Activated T-cell treated with anti-CD3 and anti-CD28 coated beads, Interleukin-2, amount 50 U/mL, for 72 hours (primary cell): ENCODE measurements at regions not wholly inside any gene's neighbourhood (a gene's known extent, or its start where the extent isn't known, plus 50 kb on each side); places are given as distances from the start of the nearest gene placed in this dataset.

ENCODE experiments used
- ATAC-seq, 2 donors: fragments of 150-1000 bp; cut with Tn5 transposase; replicated peaks in 1 of 2; 2 replicates each; pipeline ENCODE4 v1.10.0; 2021; ENCODE audit warnings: moderate library complexity in 2 of 2, mild to moderate bottlenecking in 1 of 2
- DNase-seq, 2 donors: peaks; one replicate each; pipeline ENCODE4 v3.0.0; 2021 to 2022; ENCODE audit warnings: mixed read lengths in 1 of 2
- H3K27ac Mint-ChIP-seq: one replicate; pipeline ENCODE4 v1.8.0; 2022; ENCODE audit warnings: mild to moderate bottlenecking, moderate library complexity, mixed read lengths
- H3K27me3 Mint-ChIP-seq: one replicate; pipeline ENCODE4 v1.8.0; 2022; ENCODE audit warnings: low read depth, mixed read lengths
- H3K36me3 Mint-ChIP-seq, 2 donors: one replicate each; pipeline ENCODE4 v1.8.0; 2022; ENCODE audit warnings: mixed read lengths in 2 of 2, mild to moderate bottlenecking in 1 of 2; ENCODE audit not compliant: insufficient read depth in 2 of 2
- H3K4me1 Mint-ChIP-seq: one replicate; pipeline ENCODE4 v1.8.0; 2022; ENCODE audit warnings: low read depth, mixed read lengths
- H3K4me3 Mint-ChIP-seq, 2 donors: one replicate each; pipeline ENCODE4 v1.8.0; 2022; ENCODE audit warnings: mild to moderate bottlenecking in 2 of 2, mixed read lengths in 2 of 2, moderate library complexity in 2 of 2
- H3K9me3 Mint-ChIP-seq, 2 donors: one replicate each; pipeline ENCODE4 v1.8.0; 2022; ENCODE audit warnings: mixed read lengths in 2 of 2

DNA sequence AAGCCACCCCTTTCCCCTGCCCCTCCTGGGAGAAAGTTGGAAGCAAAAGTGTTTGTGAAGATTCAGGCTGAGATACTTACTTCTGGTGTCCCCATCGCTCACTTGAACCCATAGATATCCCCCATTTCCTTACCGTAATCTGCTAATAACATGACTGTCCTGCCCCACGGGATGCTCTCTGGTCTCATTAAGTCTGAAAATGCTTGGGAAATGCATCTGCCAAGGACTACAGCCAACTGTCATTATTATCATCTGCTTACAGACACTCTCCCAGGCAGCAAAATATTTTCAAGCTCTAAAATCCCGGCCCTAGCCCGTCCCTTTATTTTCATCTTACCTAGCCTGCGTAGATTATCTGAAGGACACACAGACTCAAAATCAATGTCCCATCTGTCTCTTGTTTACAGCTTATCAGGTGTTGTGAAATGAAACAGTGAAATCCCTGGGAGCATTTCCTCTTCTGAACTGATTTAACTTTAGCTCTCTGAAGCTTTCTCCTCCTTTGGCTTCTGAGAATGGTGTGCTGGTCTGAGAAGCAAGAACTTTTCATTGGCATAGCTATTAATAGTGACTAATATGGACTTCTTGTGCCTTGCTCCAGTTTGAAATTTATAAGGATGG, 126.9 kb upstream of the OSMR start:
- DNase-seq (no peak), ATAC-seq (no peak)
- H3K27me3 Mint-ChIP-seq = peaks cover 25% of the 10 kb centered on the region
- H3K9me3 Mint-ChIP-seq = no peaks in the 10 kb centered on the region
- H3K27ac Mint-ChIP-seq = no peak overlapping the region
- H3K4me3 Mint-ChIP-seq = no peak overlapping the region
- no peaks in the 10 kb centered on the region for H3K36me3 Mint-ChIP-seq
- peaks cover 8% of the 10 kb centered on the region for H3K4me1 Mint-ChIP-seq

DNA sequence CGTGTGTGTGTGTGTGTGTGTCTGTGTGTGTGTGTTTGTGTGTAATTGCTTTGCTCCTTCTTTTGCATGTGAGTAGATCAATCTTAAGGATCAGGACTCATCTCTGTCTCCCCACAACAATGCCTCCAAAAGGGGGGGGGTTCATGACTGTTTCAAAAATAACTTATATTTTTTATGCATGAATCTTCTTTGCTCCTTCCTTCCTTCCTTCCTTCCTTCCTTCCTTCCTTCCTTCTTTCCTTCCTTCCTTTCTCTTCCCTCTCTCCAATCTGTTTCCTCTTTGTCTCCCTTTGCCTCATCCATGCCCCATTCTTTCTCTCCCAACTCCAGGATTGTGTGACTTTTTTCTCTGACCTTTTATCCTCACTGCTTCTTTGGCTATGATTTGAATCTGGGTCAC, 126.4 kb upstream of the OSMR start:
- DNase-seq (no peak), ATAC-seq (no peak)
- H3K4me3 Mint-ChIP-seq = no peak overlapping the region
- H3K27ac Mint-ChIP-seq = no peak overlapping the region
- H3K9me3 Mint-ChIP-seq = no peaks in the 10 kb centered on the region
- peaks cover 8% of the 10 kb centered on the region for H3K4me1 Mint-ChIP-seq
- H3K36me3 Mint-ChIP-seq = no peaks in the 10 kb centered on the region
- H3K27me3 Mint-ChIP-seq = peaks cover 25% of the 10 kb centered on the region

DNA sequence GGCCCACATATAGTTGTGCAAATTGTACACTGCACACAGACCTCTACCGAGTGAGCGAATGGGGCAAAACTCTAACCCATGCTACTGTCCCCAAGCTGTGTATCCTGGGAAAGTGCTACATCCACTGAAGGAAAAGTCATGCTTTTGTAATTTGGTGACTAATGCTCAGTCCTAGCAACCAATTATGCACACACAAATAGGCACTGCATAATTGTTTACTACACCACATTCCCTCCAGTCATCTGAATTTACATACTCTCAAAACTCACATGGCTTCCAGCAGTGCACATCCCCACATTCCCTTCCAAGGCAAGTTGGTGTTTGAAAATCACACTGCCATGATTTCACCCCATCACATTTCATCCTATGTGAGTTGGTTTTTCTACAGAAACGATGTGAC, 125.9 kb upstream of the OSMR start:
- Mint-ChIP-seq H3K27me3 (peaks cover 25% of the 10 kb centered on the region), H3K27ac (no peak overlapping the region), H3K9me3 (no peaks in the 10 kb centered on the region), H3K4me1 (peaks cover 8% of the 10 kb centered on the region), H3K36me3 (no peaks in the 10 kb centered on the region), H3K4me3 (no peak overlapping the region)
- no peak for ATAC-seq
- DNase-seq = no peak

DNA sequence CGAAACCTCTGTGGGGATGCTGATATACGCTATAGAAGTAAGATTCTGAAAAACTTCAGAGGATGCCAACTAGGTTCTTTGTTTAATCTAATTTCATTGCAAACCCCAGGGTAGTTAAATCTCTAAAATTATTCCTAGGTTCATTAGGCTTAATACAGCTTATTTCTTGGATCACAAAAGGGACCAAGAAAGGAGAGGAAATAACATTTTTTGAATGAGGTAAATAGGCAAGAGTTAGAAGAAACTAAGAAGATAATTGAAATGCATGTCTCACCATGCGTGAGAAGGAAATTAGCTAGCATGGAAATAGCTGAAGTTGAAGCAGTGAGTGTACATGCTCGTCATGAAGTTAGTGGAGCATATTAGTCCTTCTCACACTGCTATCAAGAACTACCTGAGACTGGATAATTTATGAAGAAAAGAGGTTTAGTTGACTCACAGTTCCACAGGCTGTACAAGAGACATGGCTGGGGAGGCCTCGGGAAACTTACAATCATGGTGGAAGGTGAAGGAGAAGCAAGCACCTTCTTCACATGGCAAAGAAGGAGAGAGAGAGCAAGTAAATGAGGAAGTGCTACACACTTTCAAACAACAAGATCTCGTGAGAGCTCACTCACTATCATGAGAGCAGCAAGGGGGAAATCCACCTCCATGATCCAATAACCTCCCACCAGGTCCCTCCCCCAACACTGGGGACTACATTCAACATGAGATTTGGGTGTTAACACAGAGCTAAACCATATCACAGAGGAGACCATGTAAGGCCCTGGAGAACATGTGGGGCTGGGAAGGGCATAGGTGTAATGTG, 125.1 kb upstream of the OSMR start:
- no peaks in the 10 kb centered on the region for H3K36me3 Mint-ChIP-seq
- peaks cover 8% of the 10 kb centered on the region for H3K4me1 Mint-ChIP-seq
- no peaks in the 10 kb centered on the region for H3K9me3 Mint-ChIP-seq
- H3K4me3 Mint-ChIP-seq = no peak overlapping the region
- H3K27ac Mint-ChIP-seq = no peak overlapping the region
- peaks cover 25% of the 10 kb centered on the region for H3K27me3 Mint-ChIP-seq
- DNase-seq (no peak), ATAC-seq (no peak)

DNA sequence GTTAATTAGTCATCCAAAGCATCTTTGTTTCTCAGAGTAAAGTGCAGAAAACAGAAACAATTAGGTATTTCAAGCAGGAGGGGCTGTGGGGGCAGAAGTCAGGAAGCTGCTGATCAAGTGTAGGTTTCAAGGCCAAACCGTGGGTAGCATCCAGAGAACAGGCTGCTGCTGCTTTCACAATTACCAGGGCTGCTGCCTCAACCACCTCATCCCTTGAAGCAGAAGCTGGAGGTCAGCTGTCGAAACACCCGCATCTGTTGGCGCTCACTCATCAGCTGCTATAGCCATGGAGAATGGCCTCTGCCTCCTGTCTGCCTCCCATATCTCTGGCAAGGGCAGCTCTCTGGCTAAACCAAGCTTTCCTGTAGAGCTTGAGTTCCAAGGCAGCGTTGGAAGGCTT, 122.9 kb upstream of the OSMR start:
- peaks cover 8% of the 10 kb centered on the region for H3K4me1 Mint-ChIP-seq
- peak; percentile 55 to 78 for ATAC-seq
- H3K9me3 Mint-ChIP-seq = no peaks in the 10 kb centered on the region
- H3K4me3 Mint-ChIP-seq = no peak overlapping the region
- H3K27me3 Mint-ChIP-seq = peaks cover 33% of the 10 kb centered on the region
- no peak overlapping the region for H3K27ac Mint-ChIP-seq
- no peaks in the 10 kb centered on the region for H3K36me3 Mint-ChIP-seq
- peak; percentile 5 to 20 for DNase-seq

DNA sequence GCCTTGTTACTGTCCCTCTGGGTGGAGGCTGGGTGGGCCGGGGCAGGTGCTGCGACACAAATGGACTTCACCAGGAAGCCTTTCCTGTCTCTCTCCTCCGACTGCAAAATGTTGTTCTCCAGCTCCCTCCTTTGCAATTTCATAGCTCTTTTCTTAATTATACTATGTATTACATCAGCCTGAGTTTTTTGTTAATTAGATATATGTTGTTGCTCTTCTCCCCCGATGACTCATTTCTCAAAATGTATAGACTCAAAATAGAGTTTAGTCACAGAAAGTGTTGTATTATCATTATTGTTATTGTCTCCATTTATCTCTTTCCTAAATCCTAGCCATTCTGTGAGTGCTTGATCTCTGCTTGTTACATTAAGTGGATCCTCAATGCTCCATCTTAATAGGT, 122.4 kb upstream of the OSMR start:
- H3K4me1 Mint-ChIP-seq = peaks cover 8% of the 10 kb centered on the region

GRCh38 chr5:38724301-38725030, 121.3 kb upstream of the OSMR start:
- H3K4me3 Mint-ChIP-seq = no peak overlapping the region
- H3K9me3 Mint-ChIP-seq = no peaks in the 10 kb centered on the region
- peaks cover 31% of the 10 kb centered on the region for H3K27me3 Mint-ChIP-seq
- ATAC-seq (no peak), DNase-seq (no peak)
- no peaks in the 10 kb centered on the region for H3K36me3 Mint-ChIP-seq
- H3K27ac Mint-ChIP-seq = no peak overlapping the region
- H3K4me1 Mint-ChIP-seq = peaks cover 8% of the 10 kb centered on the region

More for the DNA sequence above, 122.4 kb upstream of the OSMR start:
- ATAC-seq = peak; percentile 27 to 46
- no peaks in the 10 kb centered on the region for H3K9me3 Mint-ChIP-seq
- peaks cover 38% of the 10 kb centered on the region for H3K27me3 Mint-ChIP-seq
- no peak overlapping the region for H3K27ac Mint-ChIP-seq
- no peaks in the 10 kb centered on the region for H3K36me3 Mint-ChIP-seq
- H3K4me3 Mint-ChIP-seq = peak overlapping the region in 1 of 2 donors; percentile 48
- no peak for DNase-seq

GRCh38 chr5:38725371-38725865, 120.4 kb upstream of the OSMR start:
- Mint-ChIP-seq H3K27ac (no peak overlapping the region), H3K9me3 (no peaks in the 10 kb centered on the region), H3K4me3 (no peak overlapping the region), H3K27me3 (peaks cover 27% of the 10 kb centered on the region), H3K36me3 (no peaks in the 10 kb centered on the region), H3K4me1 (peaks cover 8% of the 10 kb centered on the region)
- DNase-seq (no peak), ATAC-seq (no peak)

DNA sequence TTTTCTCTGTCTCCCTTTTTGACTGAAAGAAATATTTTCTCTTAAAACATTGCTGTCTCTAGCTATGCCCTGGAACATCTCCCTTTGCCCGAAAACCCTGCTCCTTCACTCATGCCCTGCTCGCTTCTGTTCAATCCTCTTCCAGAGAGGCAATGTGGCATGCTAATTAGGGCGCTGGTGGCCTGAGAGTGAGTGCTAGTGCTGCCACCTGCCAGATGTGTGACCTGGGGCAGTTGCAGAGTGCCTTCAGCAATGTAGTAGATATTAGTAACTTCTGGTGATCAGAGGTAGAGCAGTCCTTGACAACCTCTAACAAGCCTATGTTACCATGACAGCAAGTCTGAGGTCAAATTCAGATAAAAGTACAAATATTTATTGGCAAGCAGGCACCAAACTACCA, 119.5 kb upstream of the OSMR start:
- Mint-ChIP-seq H3K27ac (no peak overlapping the region), H3K36me3 (no peaks in the 10 kb centered on the region), H3K4me3 (no peak overlapping the region), H3K9me3 (no peaks in the 10 kb centered on the region), H3K27me3 (peaks cover 20% of the 10 kb centered on the region), H3K4me1 (peaks cover 8% of the 10 kb centered on the region)
- no peak for ATAC-seq
- no peak for DNase-seq

GRCh38 chr5:38728029-38728428, 117.8 kb upstream of the OSMR start:
- ATAC-seq (no peak), DNase-seq (no peak)
- peaks cover 20% of the 10 kb centered on the region for H3K27me3 Mint-ChIP-seq
- no peak overlapping the region for H3K4me3 Mint-ChIP-seq
- no peaks in the 10 kb centered on the region for H3K9me3 Mint-ChIP-seq
- peaks cover 7% of the 10 kb centered on the region for H3K4me1 Mint-ChIP-seq
- no peak overlapping the region for H3K27ac Mint-ChIP-seq
- no peaks in the 10 kb centered on the region for H3K36me3 Mint-ChIP-seq

DNA sequence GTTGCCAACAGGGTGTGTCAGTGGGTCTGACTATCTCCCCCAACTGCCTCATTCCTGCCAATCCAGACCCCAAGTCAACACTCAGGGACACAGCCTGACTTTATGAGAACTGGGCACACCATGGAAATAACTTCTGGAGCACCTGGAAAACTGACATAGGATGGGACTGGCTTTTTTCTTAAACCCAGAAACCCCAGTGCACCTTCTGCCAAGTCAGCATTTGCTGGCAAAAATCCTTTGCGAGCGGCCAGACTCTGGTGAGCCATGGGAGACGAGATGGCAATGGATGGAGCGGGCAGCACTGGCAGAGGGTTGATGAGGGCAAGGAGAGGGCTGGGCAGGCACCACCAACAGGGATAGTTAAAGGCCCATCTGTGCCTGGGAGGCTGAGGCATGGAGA, 114.4 kb upstream of the OSMR start:
- no peak for DNase-seq
- Mint-ChIP-seq H3K36me3 (no peaks in the 10 kb centered on the region), H3K4me3 (no peak overlapping the region), H3K4me1 (no peaks in the 10 kb centered on the region), H3K27me3 (peaks cover 40% of the 10 kb centered on the region), H3K27ac (no peak overlapping the region), H3K9me3 (no peaks in the 10 kb centered on the region)
- ATAC-seq = no peak

- H3K27ac Mint-ChIP-seq = no peak overlapping the region
- H3K9me3 Mint-ChIP-seq = no peaks in the 10 kb centered on the region
- no peak for DNase-seq
- peaks cover 26% of the 10 kb centered on the region for H3K27me3 Mint-ChIP-seq
- H3K36me3 Mint-ChIP-seq = no peaks in the 10 kb centered on the region
- H3K4me3 Mint-ChIP-seq = no peak overlapping the region
- no peaks in the 10 kb centered on the region for H3K4me1 Mint-ChIP-seq
- ATAC-seq = no peak
Measured at GRCh38 chr5:38734353-38734752, 111.5 kb upstream of the OSMR start.

- ATAC-seq = no peak
- Mint-ChIP-seq H3K27ac (no peak overlapping the region), H3K4me3 (no peak overlapping the region)
Measured at GRCh38 chr5:38736089-38736488, 109.7 kb upstream of the OSMR start.

More at GRCh38 chr5:38736089-38736488, 109.7 kb upstream of the OSMR start:
- no peaks in the 10 kb centered on the region for H3K4me1 Mint-ChIP-seq
- H3K9me3 Mint-ChIP-seq = no peaks in the 10 kb centered on the region
- H3K27me3 Mint-ChIP-seq = peaks cover 26% of the 10 kb centered on the region
- DNase-seq = no peak
- H3K36me3 Mint-ChIP-seq = no peaks in the 10 kb centered on the region
